ENCODE measurements at regions not wholly inside any gene's neighbourhood (a gene's known extent, or its start where the extent isn't known, plus 50 kb on each side); places are given as distances from the start of the nearest gene placed in this dataset.

DNA sequence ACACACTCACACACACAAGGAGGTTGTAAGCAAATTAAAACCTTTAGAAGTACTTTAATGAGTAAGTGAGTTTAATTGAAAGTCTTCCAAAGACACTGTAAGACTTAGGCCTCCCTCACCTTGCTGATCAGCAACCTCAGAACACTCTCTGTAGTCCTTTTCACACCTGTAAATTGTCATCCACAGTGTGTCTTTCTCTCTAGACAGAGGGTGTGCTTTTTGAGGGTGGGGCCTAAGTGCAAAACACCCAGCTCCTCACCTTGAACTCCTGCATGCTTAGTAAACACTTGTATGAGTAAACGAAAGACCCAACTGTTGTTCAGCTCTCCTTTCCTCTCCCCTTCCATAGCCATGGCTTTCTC lies 183.2 kb upstream of the IL12A start:
- TF ChIP-seq, protein P1, sequence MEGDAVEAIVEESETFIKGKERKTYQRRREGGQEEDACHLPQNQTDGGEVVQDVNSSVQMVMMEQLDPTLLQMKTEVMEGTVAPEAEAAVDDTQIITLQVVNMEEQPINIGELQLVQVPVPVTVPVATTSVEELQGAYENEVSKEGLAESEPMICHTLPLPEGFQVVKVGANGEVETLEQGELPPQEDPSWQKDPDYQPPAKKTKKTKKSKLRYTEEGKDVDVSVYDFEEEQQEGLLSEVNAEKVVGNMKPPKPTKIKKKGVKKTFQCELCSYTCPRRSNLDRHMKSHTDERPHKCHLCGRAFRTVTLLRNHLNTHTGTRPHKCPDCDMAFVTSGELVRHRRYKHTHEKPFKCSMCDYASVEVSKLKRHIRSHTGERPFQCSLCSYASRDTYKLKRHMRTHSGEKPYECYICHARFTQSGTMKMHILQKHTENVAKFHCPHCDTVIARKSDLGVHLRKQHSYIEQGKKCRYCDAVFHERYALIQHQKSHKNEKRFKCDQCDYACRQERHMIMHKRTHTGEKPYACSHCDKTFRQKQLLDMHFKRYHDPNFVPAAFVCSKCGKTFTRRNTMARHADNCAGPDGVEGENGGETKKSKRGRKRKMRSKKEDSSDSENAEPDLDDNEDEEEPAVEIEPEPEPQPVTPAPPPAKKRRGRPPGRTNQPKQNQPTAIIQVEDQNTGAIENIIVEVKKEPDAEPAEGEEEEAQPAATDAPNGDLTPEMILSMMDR (IDR thresholded peaks at IDR 0.05; ENCODE audit: insufficient read depth, low read length, poor library complexity, severe bottlenecking), result no peak
- no peak for TF ChIP-seq EZH2phosphoT487 (conservative IDR thresholded peaks at IDR 0.05; ENCODE audit: low read length)

Measured in SU-DHL-6 (cell line).